ENCODE measurements at regions not wholly inside any gene's neighbourhood (a gene's known extent, or its start where the extent isn't known, plus 50 kb on each side); places are given as distances from the start of the nearest gene placed in this dataset.
A peak's percentile ranks its signal among the peaks of the same experiment; 100 is the strongest.

- TF ChIP-seq CTCF (IDR thresholded peaks at IDR 0.05) (no peak), POLR2A (IDR thresholded peaks at IDR 0.05) (no peak)
- H3K4me3 ChIP-seq (ENCODE audit: low read depth, poor library complexity, severe bottlenecking): no peak overlapping the region
- intact Hi-C loops (cut with DNase I; ENCODE audit: low total_unique reads): no loop called here
- no peak for DNase-seq (ENCODE audit: low spot score in 2 of 2)
- 67 to 70% methylated on average over 5 of the region's 5 CpGs for WGBS, 2 donors
These were observed 100.5 kb downstream of the AIPL1 start for GRCh38 chr17:6334386-6334785.

DNA sequence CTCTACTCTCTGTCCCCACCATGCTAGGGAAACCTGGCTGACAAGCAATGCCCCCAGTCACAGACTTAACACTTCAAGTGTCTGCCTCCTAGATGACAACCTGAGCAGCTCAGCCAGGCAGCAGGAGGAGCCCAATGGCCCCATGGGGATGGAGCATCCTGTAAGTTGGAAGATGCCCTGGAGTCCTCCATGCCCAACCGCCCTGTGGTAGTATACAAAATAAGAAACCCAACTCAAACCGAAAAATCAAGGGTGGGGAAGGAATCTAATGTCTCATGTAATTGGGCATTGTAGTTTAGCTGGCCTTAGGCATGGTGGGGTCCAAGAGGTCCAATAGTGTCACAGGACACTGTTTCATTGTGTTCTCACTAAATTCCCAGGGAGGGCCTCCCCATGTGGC is 104.0 kb downstream of the AIPL1 start:
- peak in 1 of 2 donors; percentile 52 for DNase-seq (ENCODE audit: low spot score in 2 of 2)
- intact Hi-C loops (cut with DNase I; ENCODE audit: low total_unique reads): no loop called here
- WGBS, 2 donors: 94 to 95% methylated on average over 2 of the region's 2 CpGs
- TF ChIP-seq CTCF (IDR thresholded peaks at IDR 0.05): no peak
- TF ChIP-seq POLR2A (IDR thresholded peaks at IDR 0.05): no peak
- no peak overlapping the region for H3K4me3 ChIP-seq (ENCODE audit: low read depth, poor library complexity, severe bottlenecking)

- 76 to 80% methylated on average over 4 of the region's 4 CpGs for WGBS, 2 donors
- intact Hi-C loops (cut with DNase I; ENCODE audit: low total_unique reads): no loop called here
- peak in 1 of 2 donors; percentile 26 for DNase-seq (ENCODE audit: low spot score in 2 of 2)
- TF ChIP-seq CTCF (IDR thresholded peaks at IDR 0.05) (no peak), POLR2A (IDR thresholded peaks at IDR 0.05) (no peak)
- H3K4me3 ChIP-seq (ENCODE audit: low read depth, poor library complexity, severe bottlenecking): no peak overlapping the region
These were observed 106.6 kb downstream of the AIPL1 start for GRCh38 chr17:6328279-6328678.

DNA sequence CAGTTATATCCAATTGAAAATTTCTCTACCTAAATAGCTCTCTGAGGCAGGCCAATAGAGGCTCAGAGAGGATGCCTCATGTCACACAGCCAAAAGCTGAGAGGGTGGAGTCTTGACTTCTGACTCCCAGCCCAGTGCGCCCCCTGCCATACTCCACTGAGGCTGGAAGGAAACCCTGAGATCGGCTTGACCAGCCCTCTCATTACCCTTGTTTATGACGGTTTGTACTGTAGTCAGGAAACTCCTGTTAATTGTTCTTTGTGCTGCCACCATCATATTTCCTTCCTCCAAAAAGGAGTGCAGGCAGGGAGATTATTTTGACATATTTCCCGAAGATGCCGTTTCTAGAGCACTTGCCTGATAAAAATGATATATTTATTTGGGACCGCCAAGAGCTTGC is 107.9 kb downstream of the AIPL1 start:
- DNase-seq (ENCODE audit: low spot score in 2 of 2): peak in 1 of 2 donors; percentile 78
- TF ChIP-seq POLR2A (IDR thresholded peaks at IDR 0.05) (no peak), CTCF (IDR thresholded peaks at IDR 0.05) (no peak)
- H3K4me3 ChIP-seq (ENCODE audit: low read depth, poor library complexity, severe bottlenecking): no peak overlapping the region
- 31 to 34% methylated on average over 6 of the region's 6 CpGs for WGBS, 2 donors
- intact Hi-C loops (cut with DNase I; ENCODE audit: low total_unique reads): no loop called here

GRCh38 chr17:6326483-6326882 is 108.4 kb downstream of the AIPL1 start:
- peak in 1 of 2 donors; percentile 49 for DNase-seq (ENCODE audit: low spot score in 2 of 2)
- TF ChIP-seq CTCF (IDR thresholded peaks at IDR 0.05) (no peak), POLR2A (IDR thresholded peaks at IDR 0.05) (no peak)
- intact Hi-C loops (cut with DNase I; ENCODE audit: low total_unique reads): no loop called here
- H3K4me3 ChIP-seq (ENCODE audit: low read depth, poor library complexity, severe bottlenecking): no peak overlapping the region
- WGBS, 2 donors: 66 to 75% methylated on average over 8 of the region's 8 CpGs

GRCh38 chr17:6325741-6326140 is 109.2 kb downstream of the AIPL1 start:
- peak in 1 of 2 donors; percentile 36 for DNase-seq (ENCODE audit: low spot score in 2 of 2)
- no peak overlapping the region for H3K4me3 ChIP-seq (ENCODE audit: low read depth, poor library complexity, severe bottlenecking)
- intact Hi-C loops (cut with DNase I; ENCODE audit: low total_unique reads): no loop called here
- TF ChIP-seq CTCF (IDR thresholded peaks at IDR 0.05) (no peak), POLR2A (IDR thresholded peaks at IDR 0.05) (no peak)
- 69 to 76% methylated on average over 8 of the region's 8 CpGs for WGBS, 2 donors

Data from lower leg skin (tissue), 4 donors.